ENCODE measurements at regions not wholly inside any gene's neighbourhood (a gene's known extent, or its start where the extent isn't known, plus 50 kb on each side); places are given as distances from the start of the nearest gene placed in this dataset.

GRCh38 chr11:104320956-104321355, 157.0 kb upstream of the PDGFD start:
- TF ChIP-seq CTCF (IDR thresholded peaks at IDR 0.05) = no peak
- no peak for TF ChIP-seq POLR2A (IDR thresholded peaks at IDR 0.05)
- TF ChIP-seq POLR2AphosphoS5 (IDR thresholded peaks at IDR 0.05) = no peak
- no peak for TF ChIP-seq EP300 (IDR thresholded peaks at IDR 0.05)

Data from upper lobe of left lung (tissue), 4 donors.